ENCODE measurements at regions not wholly inside any gene's neighbourhood (a gene's known extent, or its start where the extent isn't known, plus 50 kb on each side); places are given as distances from the start of the nearest gene placed in this dataset.

DNA sequence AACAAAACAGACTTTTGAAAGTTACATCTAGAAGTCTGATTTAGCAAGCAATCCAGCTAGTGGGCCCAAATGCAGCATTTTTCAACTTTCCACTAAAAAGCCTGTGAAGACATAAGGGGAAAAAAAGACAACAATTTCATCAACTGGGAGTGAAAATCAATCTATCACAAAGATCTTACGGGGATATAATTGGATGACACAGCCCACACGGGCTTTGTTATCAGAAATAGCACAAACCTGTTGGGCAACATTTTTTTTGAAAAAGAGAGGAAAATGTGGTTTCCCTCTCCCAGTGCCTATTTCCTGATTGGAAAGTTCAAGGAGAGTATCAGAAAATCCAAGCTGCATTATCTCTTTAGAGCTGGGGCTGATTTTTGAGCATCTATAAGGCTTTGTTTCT, 132.7 kb downstream of the EVA1A start:
- Histone ChIP-seq H3K9me3 (no peaks in the 10 kb centered on the region), H3K4me1 (no peaks in the 10 kb centered on the region), H3K36me3 (no peaks in the 10 kb centered on the region), H3K4me3 (no peak overlapping the region), H3K27me3 (no peaks in the 10 kb centered on the region), H3K27ac (no peak overlapping the region)
- intact Hi-C loops (cut with DNase I), result no loop called here
- ATAC-seq, result no peak
- DNase-seq, result no peak
- TF ChIP-seq, protein P1, sequence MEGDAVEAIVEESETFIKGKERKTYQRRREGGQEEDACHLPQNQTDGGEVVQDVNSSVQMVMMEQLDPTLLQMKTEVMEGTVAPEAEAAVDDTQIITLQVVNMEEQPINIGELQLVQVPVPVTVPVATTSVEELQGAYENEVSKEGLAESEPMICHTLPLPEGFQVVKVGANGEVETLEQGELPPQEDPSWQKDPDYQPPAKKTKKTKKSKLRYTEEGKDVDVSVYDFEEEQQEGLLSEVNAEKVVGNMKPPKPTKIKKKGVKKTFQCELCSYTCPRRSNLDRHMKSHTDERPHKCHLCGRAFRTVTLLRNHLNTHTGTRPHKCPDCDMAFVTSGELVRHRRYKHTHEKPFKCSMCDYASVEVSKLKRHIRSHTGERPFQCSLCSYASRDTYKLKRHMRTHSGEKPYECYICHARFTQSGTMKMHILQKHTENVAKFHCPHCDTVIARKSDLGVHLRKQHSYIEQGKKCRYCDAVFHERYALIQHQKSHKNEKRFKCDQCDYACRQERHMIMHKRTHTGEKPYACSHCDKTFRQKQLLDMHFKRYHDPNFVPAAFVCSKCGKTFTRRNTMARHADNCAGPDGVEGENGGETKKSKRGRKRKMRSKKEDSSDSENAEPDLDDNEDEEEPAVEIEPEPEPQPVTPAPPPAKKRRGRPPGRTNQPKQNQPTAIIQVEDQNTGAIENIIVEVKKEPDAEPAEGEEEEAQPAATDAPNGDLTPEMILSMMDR (IDR thresholded peaks at IDR 0.05), result no peak

DNA sequence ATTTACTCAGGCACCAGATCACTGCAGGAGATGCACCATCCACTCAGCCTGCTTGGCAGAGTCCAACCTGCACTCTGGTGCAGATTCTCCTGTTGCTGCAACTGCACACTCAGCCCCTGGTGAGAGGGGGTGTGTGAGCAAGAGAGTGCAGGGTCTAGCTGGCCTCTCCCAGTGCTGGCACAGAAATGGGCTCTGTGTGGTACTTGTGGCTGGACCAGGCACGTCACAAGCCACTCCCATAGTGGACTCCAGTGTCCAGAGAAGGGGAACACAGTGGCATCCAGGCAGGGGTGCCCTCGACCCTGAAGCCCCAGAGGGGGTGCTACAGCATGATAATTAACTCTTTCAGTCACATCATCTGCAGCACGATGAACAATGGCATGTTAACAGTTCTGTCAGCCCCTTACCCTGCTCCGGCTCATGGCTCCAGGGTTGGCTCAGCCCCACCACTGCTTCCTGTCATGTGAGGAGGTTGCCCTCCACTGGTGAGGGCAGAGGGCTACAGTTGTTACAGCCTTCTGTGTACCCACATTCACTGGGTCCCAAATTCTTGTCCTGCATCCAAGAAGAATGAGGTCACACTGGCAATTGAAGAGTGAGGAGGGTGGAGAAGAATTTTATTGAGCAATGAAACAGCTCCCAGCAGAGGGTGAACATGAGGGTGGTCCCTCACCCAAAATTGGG, 135.7 kb downstream of the EVA1A start:
- Histone ChIP-seq H3K27me3 (no peaks in the 10 kb centered on the region), H3K36me3 (no peaks in the 10 kb centered on the region), H3K4me1 (no peaks in the 10 kb centered on the region), H3K27ac (no peak overlapping the region), H3K9me3 (no peaks in the 10 kb centered on the region), H3K4me3 (no peak overlapping the region)
- peak in 1 of 4 donors; percentile 22 for DNase-seq
- peak; percentile 51 for ATAC-seq
- intact Hi-C loops (cut with DNase I), result no loop called here
- TF ChIP-seq, protein P1 (IDR thresholded peaks at IDR 0.05), result no peak

DNA sequence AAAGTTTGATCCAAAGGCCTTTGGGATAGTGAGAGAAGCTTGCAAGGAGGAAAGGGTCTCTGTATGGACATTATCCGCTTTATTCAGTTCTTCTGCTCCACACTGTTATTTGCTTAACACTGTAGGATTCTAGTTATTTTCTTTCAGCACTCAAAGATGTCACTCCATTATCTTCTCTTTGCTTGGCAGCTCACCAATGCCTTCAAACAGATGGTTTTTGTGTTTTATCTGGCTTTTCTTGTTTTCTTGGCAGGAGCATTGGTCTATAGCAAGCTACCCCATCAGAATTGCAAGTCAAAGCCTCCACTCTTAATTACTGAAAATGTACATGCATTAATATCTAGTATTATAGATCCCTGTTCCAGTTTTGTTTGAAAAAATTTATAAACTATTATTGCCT, 138.8 kb downstream of the EVA1A start:
- Histone ChIP-seq H3K4me1 (no peaks in the 10 kb centered on the region), H3K27me3 (no peaks in the 10 kb centered on the region), H3K4me3 (no peak overlapping the region), H3K9me3 (no peaks in the 10 kb centered on the region), H3K36me3 (no peaks in the 10 kb centered on the region), H3K27ac (no peak overlapping the region)
- intact Hi-C loops (cut with DNase I), result no loop called here
- peak in 2 of 4 donors; percentile 38 to 62 for DNase-seq
- TF ChIP-seq, protein P1 (IDR thresholded peaks at IDR 0.05), result no peak
- ATAC-seq, result no peak

DNA sequence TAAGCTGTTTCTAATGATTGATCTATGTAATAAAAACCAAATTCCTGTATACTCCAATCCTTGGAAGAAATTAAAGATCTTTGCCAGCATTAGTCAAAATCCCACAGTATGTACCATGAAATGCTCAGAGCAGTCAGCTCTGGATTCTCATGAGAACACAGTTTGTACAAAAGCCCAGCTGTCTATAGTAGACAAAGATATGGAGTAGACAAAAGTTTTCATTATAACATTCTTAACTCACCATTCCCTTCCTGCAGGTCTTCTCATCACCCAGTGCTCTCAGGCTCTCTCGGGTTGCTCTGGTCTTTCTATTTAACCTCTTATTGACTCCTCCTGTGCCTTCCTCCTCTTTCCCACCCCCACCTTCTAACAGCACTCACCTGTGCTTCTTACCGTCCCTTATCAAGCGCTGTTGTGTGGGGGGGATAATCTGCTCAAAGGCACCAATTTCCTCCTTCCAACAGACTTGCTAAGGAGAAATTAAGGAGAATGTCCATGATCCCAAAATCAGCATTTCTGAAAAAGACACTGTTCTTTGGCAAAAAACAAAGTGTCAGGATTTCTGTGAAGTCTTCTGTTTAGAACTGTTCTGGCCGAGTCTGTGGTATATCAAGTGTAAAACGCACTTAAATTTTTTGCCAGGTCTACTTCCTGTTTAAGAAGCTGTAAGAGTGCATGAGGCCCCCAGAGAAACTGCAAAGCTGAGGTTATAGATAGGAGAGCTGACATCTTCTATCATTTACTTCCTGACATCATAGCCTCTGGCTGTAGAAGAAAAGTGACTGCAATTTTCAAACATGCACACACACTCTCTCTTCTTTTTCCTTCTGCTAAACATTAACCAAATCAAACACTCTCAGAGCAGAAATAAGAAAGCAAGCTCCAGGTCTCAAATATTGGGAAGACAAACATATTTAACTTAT, 144.1 kb downstream of the EVA1A start:
- no peaks in the 10 kb centered on the region for H3K36me3 ChIP-seq
- DNase-seq, result peak in 1 of 4 donors; percentile 7
- H3K27me3 ChIP-seq, result no peaks in the 10 kb centered on the region
- peak overlapping the region in 1 of 2 donors; percentile 5 for H3K4me3 ChIP-seq
- intact Hi-C loops (cut with DNase I), result no loop called here
- H3K9me3 ChIP-seq, result no peaks in the 10 kb centered on the region
- peak; percentile 87 for ATAC-seq
- TF ChIP-seq, protein P1 (IDR thresholded peaks at IDR 0.05), result no peak
- H3K4me1 ChIP-seq, result no peaks in the 10 kb centered on the region
- no peak overlapping the region for H3K27ac ChIP-seq

DNA sequence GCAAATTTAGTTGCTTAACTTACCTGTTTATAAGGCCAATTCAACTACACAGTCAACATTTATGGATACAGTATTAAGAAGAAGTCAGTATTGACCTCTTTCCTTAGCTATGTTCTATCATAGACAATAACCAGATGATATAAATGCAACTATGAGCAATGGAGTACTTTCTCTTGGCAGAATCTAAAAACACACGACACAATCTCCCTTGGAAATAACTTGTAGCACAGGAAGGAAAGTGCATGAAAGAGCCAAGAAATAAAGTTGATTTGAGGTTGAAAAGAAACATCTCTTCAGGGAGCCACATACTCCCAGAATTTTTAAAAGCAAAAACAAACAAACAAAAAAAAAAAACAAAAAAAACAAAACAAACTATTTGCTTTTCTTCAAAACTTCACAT, 145.0 kb downstream of the EVA1A start:
- TF ChIP-seq, protein P1 (IDR thresholded peaks at IDR 0.05), result no peak
- ATAC-seq (no peak), DNase-seq (no peak)
- no peak overlapping the region for H3K27ac ChIP-seq
- no peaks in the 10 kb centered on the region for H3K27me3 ChIP-seq
- H3K36me3 ChIP-seq, result no peaks in the 10 kb centered on the region
- H3K9me3 ChIP-seq, result peaks cover 0 to 3% of the 10 kb centered on the region in 2 donors
- no peaks in the 10 kb centered on the region for H3K4me1 ChIP-seq
- intact Hi-C loops (cut with DNase I), result no loop called here
- H3K4me3 ChIP-seq, result peak overlapping the region in 1 of 2 donors; percentile 5

Measured in left lung (tissue), 4 donors.